CD4-positive, alpha-beta T cell (primary cell): ENCODE measurements at regions not wholly inside any gene's neighbourhood (a gene's known extent, or its start where the extent isn't known, plus 50 kb on each side); places are given as distances from the start of the nearest gene placed in this dataset.

ENCODE experiments used
- ATAC-seq: fragments of 200-7000 bp; cut with Tn5 transposase; one replicate; pipeline ENCODE4 v1.10.0; 2022; ENCODE audit warnings: mild to moderate bottlenecking; ENCODE audit not compliant: poor library complexity
- CTCF ChIA-PET: fragments of 350-600 bp; sonication (Branson Sonifier 250); formaldehyde crosslinking; loops from one replicate; lab custom pipeline; 2021; ENCODE audit warnings: antibody characterized with exemption, inconsistent platforms; lab: Charles Lee
- POLR2A ChIA-PET: fragments of 350-600 bp; sonication (Branson Sonifier 250); formaldehyde crosslinking; loops from one replicate; lab custom pipeline; 2021; ENCODE audit warnings: antibody characterized with exemption, inconsistent platforms; lab: Charles Lee
- DNase-seq, 14 experiments: peaks; one replicate each; pipeline ENCODE4 v3.0.0-alpha.2; 2013 to 2020; ENCODE audit warnings: mixed read lengths in 2 of 14
- H3K27ac ChIP-seq, 2 donors: one replicate each; pipeline versions ENCODE4 v1.5.1 to v1.7.0; 2013; ENCODE audit warnings: low read length in 2 of 2, low read depth in 1 of 2, mild to moderate bottlenecking in 1 of 2
- H3K27me3 ChIP-seq, 2 experiments: 1 replicate in 1 of 2; 2 replicates in 1 of 2; pipeline versions ENCODE4 v1.6.1 to v1.7.0; 2013; ENCODE audit warnings: low read length in 2 of 2, control low read depth in 1 of 2, mild to moderate bottlenecking in 1 of 2, moderate library complexity in 1 of 2; ENCODE audit not compliant: insufficient read depth in 2 of 2, control insufficient read depth in 1 of 2
- H3K36me3 ChIP-seq: one replicate; pipeline ENCODE4 v1.6.1; 2013; ENCODE audit warnings: low read length, control low read depth; ENCODE audit not compliant: insufficient read depth
- H3K4me1 ChIP-seq: one replicate; pipeline ENCODE4 v1.6.1; 2013; ENCODE audit warnings: low read length, control low read depth; ENCODE audit not compliant: insufficient read depth
- H3K4me3 ChIP-seq: one replicate; pipeline ENCODE4 v1.5.1; 2013; ENCODE audit warnings: mild to moderate bottlenecking, low read length, moderate library complexity
- H3K9me3 ChIP-seq, 2 experiments: 1 replicate in 1 of 2; 2 replicates in 1 of 2; pipeline versions ENCODE4 v1.6.1 to v1.7.0; 2013; ENCODE audit warnings: low read length in 2 of 2, mild to moderate bottlenecking in 2 of 2, control low read depth in 1 of 2, moderate library complexity in 1 of 2; ENCODE audit not compliant: control insufficient read depth in 1 of 2, insufficient read depth in 1 of 2
- H3K27ac Mint-ChIP-seq: one replicate; pipeline ENCODE4 v1.8.0; 2020; ENCODE audit warnings: mixed read lengths
- H3K27me3 Mint-ChIP-seq: one replicate; pipeline ENCODE4 v1.8.0; 2021; ENCODE audit warnings: mixed read lengths
- H3K36me3 Mint-ChIP-seq: one replicate; pipeline ENCODE4 v1.8.0; 2021; ENCODE audit warnings: low read depth, mixed read lengths
- H3K4me1 Mint-ChIP-seq: one replicate; pipeline ENCODE4 v1.8.0; 2021; ENCODE audit warnings: low read depth, mixed read lengths
- H3K4me3 Mint-ChIP-seq: one replicate; pipeline ENCODE4 v1.8.0; 2020; ENCODE audit warnings: mild to moderate bottlenecking, mixed read lengths
- H3K9me3 Mint-ChIP-seq: one replicate; pipeline ENCODE4 v1.8.0; 2020; ENCODE audit warnings: mixed read lengths
- intact Hi-C, 2 experiments: fragments of 100-400 bp; cut with DNase I in 1 of 2; cut with micrococcal nuclease in 1 of 2; formaldehyde crosslinking; loops; one replicate each; pipeline versions ENCODE4 v1.15.1 to v1.9.0; 2023 to 2025; cut with DNase I, micrococcal nuclease
- TF ChIP-seq, protein P1 (sequence below): fragments of 200-600 bp; IDR thresholded peaks from one replicate; pipeline ENCODE4 v1.8.0; 2022; ENCODE audit warnings: antibody characterized with exemption, mild to moderate bottlenecking

DNA sequence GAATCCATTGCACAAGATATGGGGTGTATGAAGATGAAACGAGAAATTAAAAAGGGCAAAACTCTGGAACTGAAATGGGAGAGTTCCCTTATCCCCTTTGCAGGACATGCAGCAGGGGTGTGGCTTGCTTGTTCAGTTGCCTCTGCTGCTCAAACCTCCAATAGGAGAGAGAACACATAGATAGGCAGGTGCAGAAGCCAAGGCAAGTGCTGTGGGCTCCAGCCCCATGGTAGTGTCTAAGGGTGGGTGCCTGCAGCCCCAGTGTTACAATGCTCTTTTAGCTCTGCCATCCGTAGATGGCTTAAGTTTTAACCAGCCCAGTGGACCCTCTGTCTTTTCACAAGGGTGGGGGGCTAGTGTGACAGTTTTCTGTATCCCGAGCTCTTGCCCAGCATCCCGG lies 69.7 kb downstream of the CMAS start:
- no peaks in the 10 kb centered on the region for H3K36me3 Mint-ChIP-seq
- Histone ChIP-seq H3K4me1 (no peaks in the 10 kb centered on the region), H3K27ac (no peak overlapping the region), H3K36me3 (no peaks in the 10 kb centered on the region), H3K9me3 (no peaks in the 10 kb centered on the region), H3K27me3 (no peaks in the 10 kb centered on the region), H3K4me3 (no peak overlapping the region)
- DNase-seq (no peak), ATAC-seq (no peak)
- no peak overlapping the region for H3K4me3 Mint-ChIP-seq
- ChIA-PET CTCF (no interaction called here), POLR2A (no interaction called here)
- no peaks in the 10 kb centered on the region for H3K4me1 Mint-ChIP-seq
- TF ChIP-seq, protein P1, sequence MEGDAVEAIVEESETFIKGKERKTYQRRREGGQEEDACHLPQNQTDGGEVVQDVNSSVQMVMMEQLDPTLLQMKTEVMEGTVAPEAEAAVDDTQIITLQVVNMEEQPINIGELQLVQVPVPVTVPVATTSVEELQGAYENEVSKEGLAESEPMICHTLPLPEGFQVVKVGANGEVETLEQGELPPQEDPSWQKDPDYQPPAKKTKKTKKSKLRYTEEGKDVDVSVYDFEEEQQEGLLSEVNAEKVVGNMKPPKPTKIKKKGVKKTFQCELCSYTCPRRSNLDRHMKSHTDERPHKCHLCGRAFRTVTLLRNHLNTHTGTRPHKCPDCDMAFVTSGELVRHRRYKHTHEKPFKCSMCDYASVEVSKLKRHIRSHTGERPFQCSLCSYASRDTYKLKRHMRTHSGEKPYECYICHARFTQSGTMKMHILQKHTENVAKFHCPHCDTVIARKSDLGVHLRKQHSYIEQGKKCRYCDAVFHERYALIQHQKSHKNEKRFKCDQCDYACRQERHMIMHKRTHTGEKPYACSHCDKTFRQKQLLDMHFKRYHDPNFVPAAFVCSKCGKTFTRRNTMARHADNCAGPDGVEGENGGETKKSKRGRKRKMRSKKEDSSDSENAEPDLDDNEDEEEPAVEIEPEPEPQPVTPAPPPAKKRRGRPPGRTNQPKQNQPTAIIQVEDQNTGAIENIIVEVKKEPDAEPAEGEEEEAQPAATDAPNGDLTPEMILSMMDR, result no peak
- no peaks in the 10 kb centered on the region for H3K9me3 Mint-ChIP-seq
- intact Hi-C loops, result no loop called here
- no peaks in the 10 kb centered on the region for H3K27me3 Mint-ChIP-seq
- H3K27ac Mint-ChIP-seq, result no peak overlapping the region

GRCh38 chr12:22116376-22116775 lies 70.4 kb downstream of the CMAS start:
- TF ChIP-seq, protein P1, result no peak
- H3K9me3 Mint-ChIP-seq, result no peaks in the 10 kb centered on the region
- POLR2A ChIA-PET, result no interaction called here
- intact Hi-C loops, result no loop called here
- no peaks in the 10 kb centered on the region for H3K27me3 Mint-ChIP-seq
- CTCF ChIA-PET, result no interaction called here
- no peaks in the 10 kb centered on the region for H3K27me3 ChIP-seq
- no peaks in the 10 kb centered on the region for H3K4me1 Mint-ChIP-seq
- H3K36me3 Mint-ChIP-seq, result no peaks in the 10 kb centered on the region
- DNase-seq (no peak), ATAC-seq (no peak)
- H3K9me3 ChIP-seq, result no peaks in the 10 kb centered on the region
- H3K4me1 ChIP-seq, result peaks cover 3% of the 10 kb centered on the region
- H3K4me3 ChIP-seq, result no peak overlapping the region
- H3K27ac Mint-ChIP-seq, result no peak overlapping the region
- no peak overlapping the region for H3K4me3 Mint-ChIP-seq
- H3K27ac ChIP-seq, result no peak overlapping the region
- no peaks in the 10 kb centered on the region for H3K36me3 ChIP-seq

DNA sequence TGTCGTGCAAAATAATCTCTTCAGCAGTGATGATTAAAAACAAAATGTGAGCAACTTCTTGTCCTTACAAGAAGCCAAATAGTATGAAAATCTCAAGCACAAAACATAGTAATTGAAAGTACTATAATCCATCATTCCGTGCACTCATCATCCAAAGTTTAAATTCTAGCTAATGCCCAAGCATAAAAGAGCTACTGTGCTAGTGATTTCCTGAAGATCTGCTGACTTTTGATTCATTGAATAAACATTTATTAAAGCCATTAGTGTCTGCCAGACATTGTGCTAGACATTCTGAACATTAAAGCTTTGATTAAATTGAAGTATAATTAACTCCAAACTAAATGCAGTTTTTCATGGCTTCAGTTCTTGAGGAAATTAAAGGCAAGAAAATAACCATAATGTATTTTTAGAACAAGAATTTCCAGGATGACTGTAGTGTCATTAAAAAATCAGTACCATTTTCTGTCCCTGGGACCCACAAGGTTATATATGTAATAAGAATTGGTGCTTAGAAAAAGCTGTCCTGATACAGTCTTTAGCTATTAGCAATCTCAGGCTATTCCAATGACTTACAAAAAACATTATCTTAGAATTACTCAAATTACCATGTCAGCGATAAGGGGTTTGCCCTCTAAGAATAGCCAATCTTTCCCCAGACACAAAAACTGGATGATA lies 71.7 kb downstream of the CMAS start:
- POLR2A ChIA-PET, result no interaction called here
- H3K9me3 ChIP-seq, result no peaks in the 10 kb centered on the region
- no peaks in the 10 kb centered on the region for H3K9me3 Mint-ChIP-seq

More for the DNA sequence above, 71.7 kb downstream of the CMAS start:
- H3K27ac ChIP-seq, result no peak overlapping the region
- H3K27ac Mint-ChIP-seq, result no peak overlapping the region
- no peaks in the 10 kb centered on the region for H3K27me3 ChIP-seq
- ATAC-seq (no peak), DNase-seq (no peak)
- no peak overlapping the region for H3K4me3 ChIP-seq
- intact Hi-C loops, result no loop called here
- TF ChIP-seq, protein P1, result no peak
- H3K4me1 ChIP-seq, result peaks cover 4% of the 10 kb centered on the region
- H3K36me3 Mint-ChIP-seq, result no peaks in the 10 kb centered on the region
- no peak overlapping the region for H3K4me3 Mint-ChIP-seq
- H3K4me1 Mint-ChIP-seq, result no peaks in the 10 kb centered on the region
- CTCF ChIA-PET, result interaction anchor here (0.9 to 1.0 kb wide), 2 partner anchors 17 to 325 kb away, joined by 3 read pairs; no protein-coding TSS in a partner anchor
- H3K27me3 Mint-ChIP-seq, result no peaks in the 10 kb centered on the region
- no peaks in the 10 kb centered on the region for H3K36me3 ChIP-seq
